ENCODE measurements at regions not wholly inside any gene's neighbourhood (a gene's known extent, or its start where the extent isn't known, plus 50 kb on each side); places are given as distances from the start of the nearest gene placed in this dataset.

DNA sequence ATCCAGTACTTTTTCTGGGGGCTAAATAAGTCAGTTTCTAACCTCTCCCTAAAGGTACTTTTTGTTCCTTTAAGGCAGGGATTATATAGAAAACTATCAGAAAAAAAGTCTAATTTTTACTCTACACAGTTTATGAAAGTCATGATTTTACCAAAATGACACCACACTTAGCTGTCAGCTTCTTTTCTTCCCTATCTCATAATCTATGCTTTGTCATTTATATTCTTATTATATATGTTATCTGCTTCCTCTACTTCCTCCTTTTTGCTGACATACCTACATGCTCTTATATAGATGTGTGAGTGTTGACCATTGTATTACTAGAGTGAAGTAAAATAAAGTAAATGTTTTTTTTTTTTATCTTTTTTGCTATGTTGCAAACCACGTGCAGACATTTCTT is 203.9 kb upstream of the CHRM2 start:
- DNase-seq: peak; percentile 9

DNA sequence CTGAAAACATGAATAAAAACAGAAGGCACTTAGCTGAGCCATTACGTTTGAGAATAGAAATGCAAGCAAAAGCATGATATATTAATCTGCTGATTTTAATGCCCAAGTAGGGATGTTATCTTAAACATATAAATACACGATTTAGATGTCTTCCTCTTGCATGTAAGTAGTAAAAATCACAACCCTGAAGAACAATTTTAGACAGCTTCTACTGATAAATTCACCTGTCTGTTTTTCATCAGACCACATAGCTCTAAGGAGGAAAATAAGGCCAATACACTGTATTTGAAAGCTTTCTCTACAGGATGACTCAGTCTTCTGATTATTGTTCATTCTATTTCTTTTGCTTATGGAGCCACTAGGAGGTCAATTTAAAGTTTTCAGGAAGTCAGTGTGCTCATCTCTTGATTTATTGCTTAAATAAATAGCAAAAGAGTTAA is 210.9 kb upstream of the CHRM2 start:
- no peak for DNase-seq

DNA sequence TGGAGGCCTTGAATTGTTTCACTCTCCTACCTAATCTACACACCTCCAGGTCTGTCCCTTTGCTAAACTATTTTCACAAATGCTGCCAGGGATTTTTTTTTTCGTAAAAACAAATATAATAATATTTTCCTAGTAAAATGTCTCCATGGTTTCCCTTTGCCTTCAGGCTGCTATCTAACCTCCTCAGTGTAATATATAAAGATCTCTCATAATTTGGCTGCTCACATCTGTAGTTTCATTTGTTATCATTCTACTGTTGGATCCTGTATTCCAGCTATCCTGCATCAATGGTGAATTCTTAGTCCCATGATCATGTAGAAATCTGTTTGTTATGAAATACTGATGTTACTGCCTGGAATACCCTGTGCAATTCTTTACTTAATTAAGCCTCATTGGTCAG is 211.9 kb upstream of the CHRM2 start:
- no peak for DNase-seq

DNA sequence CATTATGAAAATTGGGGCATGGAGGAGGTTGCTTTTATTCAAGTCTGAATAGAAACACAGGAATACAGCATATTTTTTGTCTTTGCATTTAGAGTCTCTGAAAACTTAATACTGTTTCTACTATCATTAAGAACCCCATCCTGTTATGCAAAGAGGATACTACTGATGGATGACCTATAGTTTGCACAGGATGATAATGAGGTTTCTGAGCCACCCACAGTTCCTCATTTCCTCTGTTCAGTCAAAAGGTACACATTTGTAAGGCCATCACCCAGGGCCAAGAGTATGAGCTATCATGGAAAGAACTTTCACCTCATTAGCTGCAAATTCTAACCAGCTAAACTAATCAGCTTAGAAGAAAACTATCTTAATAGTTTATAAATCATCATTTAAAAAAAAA is 213.0 kb upstream of the CHRM2 start:
- DNase-seq: no peak

DNA sequence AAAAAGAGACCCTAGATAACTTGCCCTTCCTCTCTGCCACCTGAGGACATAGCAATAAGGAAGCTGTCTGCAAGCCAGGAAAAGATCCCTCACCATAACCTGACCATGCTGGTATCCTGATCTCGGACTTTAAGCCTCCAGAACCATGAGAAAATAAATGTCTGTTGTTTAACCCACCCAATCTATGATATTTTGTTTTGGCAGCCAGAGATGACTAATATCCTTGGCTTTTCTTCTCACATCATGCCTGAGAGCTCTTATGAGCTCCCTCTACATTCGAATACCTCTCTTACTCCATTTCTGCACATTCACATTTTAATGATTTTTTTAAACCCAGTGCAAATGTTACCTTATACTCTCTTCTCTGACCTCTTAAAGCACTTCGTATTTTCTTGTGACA is 214.0 kb upstream of the CHRM2 start:
- DNase-seq: no peak

DNA sequence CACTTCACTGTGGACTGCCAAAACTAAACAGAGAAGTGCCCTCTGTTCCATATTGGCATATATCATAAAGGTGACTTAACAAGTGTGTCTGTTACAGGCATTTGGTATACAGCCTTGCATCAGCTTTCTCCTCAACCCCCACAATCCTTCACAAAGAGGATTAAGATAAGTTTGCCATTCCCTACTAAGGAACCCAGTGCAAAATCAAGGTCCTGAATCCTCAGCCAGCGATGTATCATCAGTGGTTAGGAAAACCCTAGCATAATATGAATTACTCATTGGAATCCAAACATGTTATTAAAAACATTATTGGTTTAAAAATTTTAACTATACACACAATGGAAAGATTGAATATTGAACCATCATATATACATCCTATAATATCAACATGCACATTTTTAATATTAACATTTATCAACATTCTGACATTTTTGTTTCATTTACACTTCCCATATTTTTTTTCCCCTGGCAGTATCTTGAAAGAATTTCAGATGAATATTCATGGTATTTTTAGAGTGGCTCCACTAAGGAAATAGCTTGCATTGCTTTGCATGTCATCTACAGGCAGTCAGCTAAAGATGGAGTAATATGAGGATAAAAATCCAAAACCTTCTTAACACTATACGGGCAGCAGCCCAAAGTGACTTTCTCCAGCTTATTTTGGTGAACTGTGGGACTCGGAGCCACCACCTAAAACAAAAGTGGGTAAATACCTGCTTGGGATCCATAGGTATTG is 215.6 kb upstream of the CHRM2 start:
- no peak for DNase-seq

DNA sequence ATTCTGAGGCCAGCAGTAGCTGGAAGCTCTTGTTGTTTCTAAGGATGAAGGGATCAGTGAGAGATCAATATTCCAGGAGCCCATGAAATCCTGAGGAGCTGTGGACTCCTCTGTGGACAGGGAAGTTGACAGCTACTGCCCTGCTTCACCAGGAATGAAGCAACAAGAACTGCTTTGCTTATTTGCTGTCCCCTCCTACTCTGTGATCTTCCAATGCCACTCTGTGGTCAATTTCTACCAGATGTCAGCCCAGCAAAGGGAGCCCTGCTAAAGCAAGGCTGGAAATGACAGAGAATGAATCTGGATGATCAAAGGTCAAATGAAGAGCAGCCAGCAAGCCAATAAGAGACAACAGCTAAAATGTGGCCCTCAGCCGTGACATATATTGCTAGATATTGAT is 227.5 kb upstream of the CHRM2 start:
- no peak for DNase-seq

DNA sequence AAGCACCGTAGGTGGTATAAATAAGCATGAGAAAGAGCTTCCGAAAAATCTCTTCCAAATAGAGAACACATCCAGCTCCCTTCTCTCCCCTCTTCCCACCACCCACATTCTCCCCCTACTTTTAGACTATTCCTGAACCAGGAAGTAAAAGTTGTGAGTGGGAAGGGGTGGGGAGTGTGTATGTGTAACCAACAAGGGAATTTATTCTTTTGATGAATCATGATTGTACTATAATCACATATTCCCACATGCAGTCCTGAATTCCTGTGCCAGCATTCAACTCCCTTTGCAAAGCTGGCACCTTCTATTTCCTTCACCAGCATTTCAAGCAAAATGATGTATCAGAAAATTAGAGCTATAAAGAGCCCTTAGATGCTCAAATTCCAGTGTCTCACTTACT is 230.6 kb upstream of the CHRM2 start:
- DNase-seq: no peak

DNA sequence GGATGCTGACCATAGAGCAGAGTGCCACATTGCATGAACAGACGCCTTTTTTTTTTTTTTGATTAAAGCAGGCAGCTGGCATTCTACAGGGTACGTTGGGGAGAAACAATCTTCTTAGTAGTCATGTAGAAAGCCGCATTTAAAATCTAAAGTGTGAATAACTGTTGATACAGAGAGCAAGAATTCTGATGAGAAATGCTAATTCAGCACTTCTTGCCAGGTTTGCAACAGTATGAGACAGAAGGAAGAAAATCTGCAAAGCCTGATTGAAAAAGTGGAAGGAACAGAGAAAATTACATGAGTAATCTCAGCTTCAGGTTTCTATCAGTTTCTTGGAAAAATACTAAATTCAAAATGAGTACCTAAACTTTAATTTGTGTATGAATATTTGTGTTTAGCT is 232.7 kb upstream of the CHRM2 start:
- no peak for DNase-seq

DNA sequence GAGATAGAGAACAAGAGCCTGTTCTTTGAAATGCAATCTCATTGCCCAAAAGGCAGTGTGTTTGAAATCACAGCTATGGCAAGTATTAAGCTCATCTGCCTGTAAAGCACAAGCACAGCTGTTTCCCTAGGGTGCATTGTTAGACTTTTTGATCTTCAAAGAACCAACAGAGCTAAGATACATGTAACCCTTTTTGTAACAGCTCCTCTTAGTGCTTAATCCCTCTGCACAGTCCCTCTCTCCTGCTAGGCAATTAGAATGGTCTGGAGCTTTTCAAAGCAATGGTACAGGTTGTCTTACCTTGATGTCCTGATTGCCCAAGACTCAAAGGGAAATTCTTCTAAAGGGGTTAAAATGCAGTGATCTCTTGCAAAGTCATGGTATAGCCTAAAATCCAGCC is 249.6 kb upstream of the CHRM2 start:
- no peak for DNase-seq

DNA sequence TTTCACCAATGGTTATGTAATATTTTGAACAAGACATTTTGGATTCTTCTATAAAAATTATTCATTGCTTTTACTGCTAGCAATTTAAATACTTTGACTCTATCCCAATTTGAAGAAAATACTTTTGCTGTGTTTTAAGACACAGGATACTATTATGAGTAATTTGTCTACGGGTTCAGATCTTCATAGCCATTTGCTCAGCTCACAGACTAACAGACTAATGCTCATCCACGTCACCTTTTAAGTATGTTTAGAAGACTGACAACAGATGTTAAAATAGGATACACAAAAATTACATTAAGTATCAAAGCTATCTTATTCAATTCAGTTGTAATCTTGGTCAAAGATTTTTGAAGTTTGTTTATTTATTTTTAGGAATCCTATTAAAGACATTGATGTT is 251.3 kb upstream of the CHRM2 start:
- no peak for DNase-seq

DNA sequence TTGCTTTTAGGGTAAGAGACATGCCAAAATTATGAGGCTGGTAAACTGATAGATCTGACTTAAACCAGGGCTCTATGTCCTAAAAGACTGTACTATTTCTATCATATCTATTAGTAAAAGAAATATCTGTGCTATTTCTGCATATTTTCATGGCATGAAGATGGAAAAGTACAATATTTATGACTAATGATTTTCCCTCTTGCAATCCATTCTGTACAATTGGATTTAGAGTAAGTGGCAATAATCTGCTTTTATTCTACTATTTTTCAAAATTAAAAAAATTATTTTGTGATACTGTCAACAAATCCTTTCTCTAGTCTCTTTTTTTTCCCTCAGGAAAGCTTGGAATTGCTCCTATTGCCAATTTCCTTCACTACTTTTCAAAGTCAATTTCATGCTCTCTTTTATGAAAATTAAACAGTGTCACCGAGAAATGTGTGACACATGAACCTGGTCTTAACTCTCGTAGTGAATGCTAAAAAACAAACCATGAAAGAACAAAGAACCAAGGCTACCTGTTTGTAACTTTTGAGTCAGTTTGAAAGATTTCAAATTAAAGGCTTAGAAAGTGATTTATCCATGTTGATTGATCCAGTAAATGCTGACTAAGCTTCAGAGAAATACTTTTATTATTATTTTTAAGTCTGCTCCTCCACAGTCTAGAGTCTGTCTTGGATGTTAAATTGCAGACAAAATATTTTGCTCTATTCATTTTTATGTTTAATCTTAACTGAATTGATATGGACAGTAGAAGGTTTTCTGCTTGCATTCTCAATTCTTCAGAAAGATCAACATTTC is 262.7 kb upstream of the CHRM2 start:
- no peak for DNase-seq

DNA sequence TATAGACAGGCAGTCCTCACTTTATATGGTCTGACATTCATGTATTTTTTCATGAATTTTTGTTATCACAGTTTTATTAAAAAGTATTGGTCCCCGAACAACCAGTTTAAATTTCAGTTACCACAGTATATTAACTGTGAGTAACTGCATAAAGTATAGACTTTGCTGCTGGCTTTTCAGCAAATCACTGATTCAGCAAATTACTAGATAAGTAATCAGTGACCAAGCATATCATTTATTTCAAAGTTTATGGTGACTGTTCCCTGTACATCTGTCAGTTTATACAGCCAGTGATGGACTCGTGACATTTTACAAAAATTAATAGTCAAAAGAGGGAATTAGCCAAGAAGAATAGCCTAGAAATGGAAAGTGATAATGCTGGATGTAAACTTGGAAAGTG is 266.7 kb upstream of the CHRM2 start:
- DNase-seq: no peak

DNA sequence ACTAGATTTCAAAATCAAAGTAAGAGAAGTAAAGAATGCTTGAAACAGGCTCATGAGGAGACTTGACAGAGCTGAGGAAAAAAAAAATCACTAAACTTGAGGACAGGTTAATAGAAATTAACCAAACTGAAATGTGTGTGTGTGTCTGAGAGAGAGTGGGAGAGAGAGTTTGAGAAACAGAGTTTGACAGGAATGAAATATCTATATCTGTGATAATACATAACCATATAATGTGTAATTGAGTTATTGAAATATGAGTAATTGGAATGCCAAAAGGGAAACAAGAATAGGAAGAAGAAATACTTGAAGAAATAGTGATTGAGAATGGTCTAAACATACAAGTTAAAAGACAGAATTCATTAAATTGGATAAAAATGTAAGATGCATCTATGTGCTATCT is 268.0 kb upstream of the CHRM2 start:
- DNase-seq: no peak

DNA sequence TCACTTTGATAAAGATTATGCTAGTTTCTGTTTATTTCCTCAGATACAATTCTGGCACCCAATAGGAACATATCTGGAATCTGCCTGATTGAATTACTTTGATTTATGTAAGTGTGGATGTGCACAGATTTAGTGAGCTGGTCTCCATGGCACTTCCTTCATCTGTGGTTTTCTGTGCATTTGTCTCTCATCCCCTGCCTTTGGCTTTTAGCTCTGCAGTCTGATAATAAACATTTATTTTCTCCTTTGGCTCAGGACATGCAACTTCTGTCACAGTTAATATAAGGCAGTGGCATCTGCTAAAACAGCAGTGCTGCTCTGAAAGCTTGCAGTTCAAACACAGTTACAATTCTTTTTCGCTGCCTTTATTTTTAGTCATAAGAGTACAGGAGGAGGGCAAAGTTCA is 273.7 kb upstream of the CHRM2 start:
- no peak for DNase-seq

DNA sequence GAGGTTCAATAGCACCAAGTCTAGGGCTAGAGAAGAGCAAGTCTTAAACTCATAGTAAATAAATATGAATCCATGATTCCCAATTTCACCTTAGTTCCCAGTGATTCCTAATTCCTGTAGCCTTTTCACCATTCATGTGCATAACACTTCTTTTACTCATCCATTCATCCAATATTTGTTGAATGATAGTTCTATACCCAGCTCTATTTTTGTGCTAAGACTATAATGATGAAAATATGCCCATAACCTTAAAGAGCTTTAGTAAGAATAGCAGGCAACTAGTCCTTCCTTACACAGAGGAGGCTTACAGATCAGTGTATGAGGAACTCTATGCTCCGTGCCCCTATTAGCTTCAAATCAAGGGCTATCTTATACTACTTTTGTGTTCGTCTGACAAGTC is 280.2 kb upstream of the CHRM2 start:
- no peak for DNase-seq

DNA sequence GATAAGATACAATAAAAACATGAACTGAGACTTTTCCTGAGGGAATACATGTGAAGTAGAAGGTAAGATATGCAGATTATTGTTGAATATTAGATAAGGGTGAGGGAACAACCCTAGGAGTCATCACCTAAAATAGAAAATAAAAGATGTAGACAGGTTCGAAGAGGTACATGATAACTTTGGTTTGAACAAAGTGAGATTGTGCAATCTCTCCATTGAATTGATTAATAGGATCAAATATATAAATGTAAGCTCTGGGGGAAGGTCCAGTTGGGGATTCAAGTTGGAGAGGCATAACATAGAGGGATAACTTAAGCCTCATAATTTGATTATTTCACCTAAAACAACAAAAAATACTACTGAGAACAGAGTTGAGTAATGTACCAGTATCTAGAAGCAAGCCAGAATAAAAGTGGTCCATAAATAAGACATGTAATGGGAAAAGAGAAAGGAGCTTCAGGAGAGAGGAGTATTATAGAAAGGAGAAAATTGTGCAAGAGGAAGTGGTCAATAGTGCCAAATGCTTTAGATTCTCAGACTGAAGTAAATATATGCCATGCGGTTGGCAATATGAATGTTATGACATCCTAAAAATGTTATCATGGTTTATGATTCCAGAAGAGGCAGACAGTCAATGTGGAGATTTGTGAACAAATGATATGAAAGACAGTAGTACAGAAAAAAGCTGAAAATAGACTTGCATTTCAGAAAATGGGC is 282.3 kb upstream of the CHRM2 start:
- no peak for DNase-seq

DNA sequence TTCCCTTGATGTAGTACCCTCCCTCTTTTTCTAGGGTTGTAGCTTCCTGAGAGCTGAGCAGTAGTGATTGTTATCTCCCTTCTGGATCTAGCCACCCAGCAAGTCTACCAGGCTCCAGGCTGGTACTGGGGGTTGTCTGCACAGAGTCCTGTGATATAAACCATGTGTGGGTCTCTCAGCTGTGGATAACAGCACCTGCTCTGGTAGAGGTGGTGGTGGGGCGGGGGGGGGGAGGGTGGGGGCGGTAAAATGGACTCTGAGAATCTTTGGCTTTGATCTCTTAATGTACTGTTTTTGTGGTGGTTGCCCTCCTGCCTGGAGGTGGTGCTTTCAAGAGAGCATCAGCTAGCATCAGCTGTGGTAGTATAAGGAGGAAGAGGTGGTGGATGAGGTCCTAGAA is 302.0 kb upstream of the CHRM2 start:
- DNase-seq: no peak

DNA sequence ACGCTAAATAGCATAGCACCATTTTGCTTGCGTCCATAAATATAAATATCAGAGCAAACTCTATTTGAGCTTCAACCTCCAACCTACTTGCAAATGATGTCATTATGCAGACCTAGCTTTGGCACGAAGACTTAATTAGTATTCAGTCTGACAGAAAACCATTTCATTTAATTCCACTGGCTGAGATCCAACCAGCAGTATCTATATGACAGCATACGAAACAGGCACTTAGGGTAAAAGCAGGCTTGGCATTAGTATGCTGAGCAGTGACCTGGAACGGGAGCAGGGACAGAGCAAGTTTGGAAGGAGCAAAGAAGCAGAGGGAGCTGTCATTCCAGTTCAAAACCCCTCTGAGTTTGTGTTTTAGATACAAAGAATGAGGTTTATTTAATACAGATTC is 312.5 kb upstream of the CHRM2 start:
- no peak for DNase-seq

DNA sequence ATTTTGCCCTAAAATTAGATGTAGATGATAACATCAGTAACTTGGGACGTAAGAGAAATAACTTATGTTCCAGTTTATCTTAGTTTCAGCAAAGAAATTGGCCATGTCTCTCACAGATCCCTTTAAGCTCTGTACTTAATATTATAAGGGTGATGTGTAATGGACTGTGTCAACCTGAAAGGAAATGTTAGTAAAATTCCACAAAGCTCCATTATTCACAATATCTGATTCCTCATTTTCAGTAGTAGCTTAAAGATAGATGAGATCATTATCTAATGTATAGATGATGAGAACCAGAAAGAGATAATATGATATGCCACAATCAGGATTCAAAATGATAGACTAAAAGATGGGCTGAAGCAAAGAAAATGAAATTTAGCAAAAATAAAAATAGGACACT is 316.8 kb upstream of the CHRM2 start:
- DNase-seq: no peak

DNA sequence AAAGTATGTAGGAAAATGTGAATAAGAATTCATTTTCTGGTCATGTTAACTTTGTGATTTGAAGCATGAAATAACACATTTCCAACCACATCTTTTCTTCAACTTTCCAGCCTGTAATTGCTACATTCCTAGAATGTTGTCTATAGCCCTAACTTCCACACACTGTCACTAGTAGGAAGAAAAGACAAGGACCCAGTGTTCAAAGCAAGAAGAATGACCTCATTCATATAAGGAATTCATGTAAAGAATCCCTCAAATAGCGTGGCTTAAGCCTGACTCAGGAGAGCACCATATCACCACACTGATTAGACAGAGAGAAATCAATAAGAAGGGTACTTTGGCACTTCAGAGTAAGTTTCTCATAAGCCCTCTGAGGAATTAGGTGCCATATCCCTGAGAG is 318.7 kb upstream of the CHRM2 start:
- DNase-seq: no peak

DNA sequence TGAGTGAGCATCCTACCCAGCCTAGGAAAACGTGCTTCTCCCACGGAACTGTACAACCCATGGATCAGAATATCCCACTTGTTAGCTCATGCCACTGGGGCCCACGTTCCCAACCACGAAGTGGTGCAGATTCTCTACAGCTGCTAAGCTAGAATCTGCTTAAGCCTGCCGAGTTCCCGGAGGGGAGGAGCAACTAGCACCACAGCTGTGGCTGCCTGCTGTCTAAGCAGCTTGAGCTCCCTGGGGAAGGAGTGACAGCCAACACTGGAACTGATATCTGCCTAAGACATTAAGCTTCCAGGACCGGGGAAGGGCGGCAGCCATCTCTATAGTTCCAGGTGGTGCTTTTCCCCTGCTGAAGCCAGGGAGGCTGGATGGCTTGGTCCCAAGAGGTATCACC is 334.7 kb upstream of the CHRM2 start:
- DNase-seq: no peak

DNA sequence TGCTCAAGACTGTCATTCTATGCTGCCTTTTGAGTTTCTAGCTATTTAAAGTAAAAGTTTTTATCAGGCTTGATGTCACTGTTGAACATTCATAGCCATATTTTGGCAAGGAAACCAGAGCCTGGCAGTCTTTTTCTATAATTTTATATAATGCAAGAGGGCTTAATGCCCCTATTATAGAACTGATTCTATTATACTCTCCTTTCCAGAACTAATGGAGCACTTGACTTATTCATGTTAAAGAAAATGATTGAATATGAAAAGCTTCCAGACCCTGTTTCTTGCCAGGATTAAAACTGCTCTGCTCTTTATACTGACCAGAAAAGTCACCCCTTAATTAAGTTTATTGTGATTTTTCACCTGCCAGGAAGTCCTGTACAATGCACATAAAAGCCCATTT is 337.6 kb upstream of the CHRM2 start:
- DNase-seq: no peak

DNA sequence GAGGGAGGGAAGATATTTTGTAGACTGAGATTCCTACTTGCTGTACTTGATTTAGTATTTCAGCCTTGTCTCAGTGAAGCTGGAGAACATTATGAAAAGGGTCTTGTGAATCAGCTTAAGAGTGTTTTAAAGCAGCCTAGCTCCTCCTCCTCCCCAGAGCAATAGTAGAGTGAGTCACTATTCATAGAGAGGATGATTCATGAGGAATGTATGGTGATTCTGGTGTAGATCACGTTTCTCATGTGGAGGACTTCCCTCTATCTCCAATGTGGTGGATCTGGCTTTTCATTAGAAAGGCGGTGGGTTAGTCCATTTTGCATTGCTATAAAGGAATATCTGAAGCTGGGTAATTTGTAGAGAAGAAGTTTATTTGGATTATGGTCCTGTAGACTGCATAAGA is 340.1 kb upstream of the CHRM2 start:
- DNase-seq: no peak
